Left ventricle myocardium inferior (tissue), 1 donor: ENCODE measurements at regions not wholly inside any gene's neighbourhood (a gene's known extent, or its start where the extent isn't known, plus 50 kb on each side); places are given as distances from the start of the nearest gene placed in this dataset.
"Not testable (repeated sequence)": the region's sequence is repeated elsewhere in the genome, so short reads cannot be mapped to it uniquely, and the experiment has no call there.

Source experiments
- DNase-seq: peaks from one replicate; pipeline ENCODE4 v3.0.0-alpha.2; 2020
- H3K27ac ChIP-seq: fragments of 200-600 bp; replicated peaks from 2 replicates; pipeline ENCODE4 v1.8.0; 2021
- H3K27me3 ChIP-seq: fragments of 200-600 bp; 2 replicates; pipeline ENCODE4 v1.8.0; 2021; ENCODE audit warnings: low read depth
- H3K36me3 ChIP-seq: fragments of 200-600 bp; 2 replicates; pipeline ENCODE4 v1.8.0; 2021
- H3K4me1 ChIP-seq: fragments of 200-600 bp; 2 replicates; pipeline ENCODE4 v1.8.0; 2021
- H3K4me3 ChIP-seq: fragments of 200-600 bp; 2 replicates; pipeline ENCODE4 v1.8.0; 2021; ENCODE audit warnings: mild to moderate bottlenecking, moderate library complexity
- H3K9me3 ChIP-seq: fragments of 200-600 bp; replicated peaks from 2 replicates; pipeline ENCODE4 v1.8.0; 2021
- CTCF ChIP-seq: fragments of 200-600 bp; IDR thresholded peaks from 2 replicates; pipeline ENCODE4 v1.8.0; 2021; ENCODE audit warnings: antibody characterized with exemption, mild to moderate bottlenecking, borderline replicate concordance
- intact Hi-C: fragments of 100-400 bp; cut with micrococcal nuclease; formaldehyde crosslinking; loops from one replicate; pipeline ENCODE4 v1.11.0; 2022
- donor health status: DM: no; HTN: yes; CAD: no; lungs with severe emphysema.

- no peaks in the 10 kb centered on the region for H3K27me3 ChIP-seq
- H3K4me3 ChIP-seq, result no peak overlapping the region
- no peaks in the 10 kb centered on the region for H3K4me1 ChIP-seq
- H3K27ac ChIP-seq, result no peak overlapping the region
- no peak for TF ChIP-seq CTCF
- intact Hi-C loops, result no loop called here
- no peaks in the 10 kb centered on the region for H3K36me3 ChIP-seq
- DNase-seq, result no peak
- no peaks in the 10 kb centered on the region for H3K9me3 ChIP-seq
Measured at GRCh38 chrY:12490558-12491209, 210.3 kb upstream of the USP9Y start.

- no peaks in the 10 kb centered on the region for H3K27me3 ChIP-seq
- intact Hi-C loops, result no loop called here
- H3K4me3 ChIP-seq, result no peak overlapping the region
- H3K36me3 ChIP-seq, result no peaks in the 10 kb centered on the region
- no peak overlapping the region for H3K27ac ChIP-seq
- TF ChIP-seq CTCF, result no peak
- no peaks in the 10 kb centered on the region for H3K9me3 ChIP-seq
- no peaks in the 10 kb centered on the region for H3K4me1 ChIP-seq
- no peak for DNase-seq
Measured at GRCh38 chrY:12492218-12492617, 208.8 kb upstream of the USP9Y start.

GRCh38 chrY:12496007-12496406 is 205.0 kb upstream of the USP9Y start:
- H3K9me3 ChIP-seq, result no peaks in the 10 kb centered on the region
- no peak for TF ChIP-seq CTCF
- intact Hi-C loops, result no loop called here
- H3K4me3 ChIP-seq, result no peak overlapping the region
- no peaks in the 10 kb centered on the region for H3K27me3 ChIP-seq
- DNase-seq, result no peak
- H3K27ac ChIP-seq, result no peak overlapping the region
- H3K36me3 ChIP-seq, result no peaks in the 10 kb centered on the region
- no peaks in the 10 kb centered on the region for H3K4me1 ChIP-seq

- no peak overlapping the region for H3K27ac ChIP-seq
- no peaks in the 10 kb centered on the region for H3K27me3 ChIP-seq
- no peak for TF ChIP-seq CTCF
- no peaks in the 10 kb centered on the region for H3K4me1 ChIP-seq
- peaks cover 4% of the 10 kb centered on the region for H3K9me3 ChIP-seq
- H3K4me3 ChIP-seq, result no peak overlapping the region
- no peaks in the 10 kb centered on the region for H3K36me3 ChIP-seq
- intact Hi-C loops, result no loop called here
- DNase-seq, result no peak
Measured at GRCh38 chrY:12500096-12500495, 200.9 kb upstream of the USP9Y start.

GRCh38 chrY:12504028-12504427 is 197.0 kb upstream of the USP9Y start:
- H3K4me3 ChIP-seq, H3K9me3 ChIP-seq, H3K27ac ChIP-seq, H3K27me3 ChIP-seq, DNase-seq, intact Hi-C loops, H3K4me1 ChIP-seq, H3K36me3 ChIP-seq: not testable (repeated sequence)

- Histone ChIP-seq H3K4me1 (no peaks in the 10 kb centered on the region), H3K9me3 (no peaks in the 10 kb centered on the region), H3K36me3 (no peaks in the 10 kb centered on the region), H3K27ac (no peak overlapping the region), H3K4me3 (no peak overlapping the region), H3K27me3 (no peaks in the 10 kb centered on the region)
- no peak for TF ChIP-seq CTCF
- no peak for DNase-seq
- intact Hi-C loops, result no loop called here
Measured at GRCh38 chrY:12517338-12517737, 183.7 kb upstream of the USP9Y start.
